Right forelimb (tissue), 1 donor: ENCODE measurements at regions not wholly inside any gene's neighbourhood (a gene's known extent, or its start where the extent isn't known, plus 50 kb on each side); places are given as distances from the start of the nearest gene placed in this dataset.
"Not testable (repeated sequence)": the region's sequence is repeated elsewhere in the genome, so short reads cannot be mapped to it uniquely, and the experiment has no call there.

Experiments
- DNase-seq: peaks from one replicate; pipeline ENCODE4 v3.0.0-alpha.2; 2018

GRCh38 chr3:102688556-102688930 is 253.7 kb downstream of the ZPLD1 start:
- no peak for DNase-seq

- no peak for DNase-seq
Measured at GRCh38 chr3:102691507-102691906, 256.7 kb downstream of the ZPLD1 start.

- DNase-seq: no peak
Measured at GRCh38 chr3:102699104-102699818, 264.4 kb downstream of the ZPLD1 start.

- no peak for DNase-seq
Measured at GRCh38 chr3:102699819-102700140, 265.0 kb downstream of the ZPLD1 start.

- DNase-seq: no peak
Measured at GRCh38 chr3:102712896-102713295, 278.1 kb downstream of the ZPLD1 start.

- no peak for DNase-seq
Measured at GRCh38 chr3:102714567-102714966, 279.8 kb downstream of the ZPLD1 start.

- no peak for DNase-seq
Measured at GRCh38 chr3:102715030-102715697, 280.3 kb downstream of the ZPLD1 start.

- DNase-seq: no peak
Measured at GRCh38 chr3:102718651-102719050, 283.8 kb downstream of the ZPLD1 start.

- DNase-seq: no peak
Measured at GRCh38 chr3:102722317-102722716, 287.5 kb downstream of the ZPLD1 start.

GRCh38 chr3:102727340-102727739 is 292.5 kb downstream of the ZPLD1 start:
- no peak for DNase-seq

- DNase-seq: not testable (repeated sequence)
Measured at GRCh38 chr3:102732581-102732980, 297.8 kb downstream of the ZPLD1 start.

- DNase-seq: no peak
Measured at GRCh38 chr3:102733791-102734563, 299.2 kb downstream of the ZPLD1 start.

- no peak for DNase-seq
Measured at GRCh38 chr3:102735311-102735710, 300.5 kb downstream of the ZPLD1 start.

GRCh38 chr3:102736288-102736974 is 301.6 kb downstream of the ZPLD1 start:
- no peak for DNase-seq

GRCh38 chr3:102736975-102737304 is 302.1 kb downstream of the ZPLD1 start:
- no peak for DNase-seq

GRCh38 chr3:102737353-102737752 is 302.5 kb downstream of the ZPLD1 start:
- no peak for DNase-seq

GRCh38 chr3:102741105-102741504 is 306.3 kb downstream of the ZPLD1 start:
- no peak for DNase-seq

GRCh38 chr3:102741694-102742093 is 306.9 kb downstream of the ZPLD1 start:
- no peak for DNase-seq

GRCh38 chr3:102745881-102746280 is 311.1 kb downstream of the ZPLD1 start:
- no peak for DNase-seq

GRCh38 chr3:102747611-102748010 is 312.8 kb downstream of the ZPLD1 start:
- DNase-seq: no peak

- DNase-seq: no peak
Measured at GRCh38 chr3:102748646-102749045, 313.8 kb downstream of the ZPLD1 start.

GRCh38 chr3:102750322-102750721 is 315.5 kb downstream of the ZPLD1 start:
- no peak for DNase-seq

- no peak for DNase-seq
Measured at GRCh38 chr3:102753901-102754300, 319.1 kb downstream of the ZPLD1 start.

GRCh38 chr3:102756706-102757105 is 321.9 kb downstream of the ZPLD1 start:
- no peak for DNase-seq
